ENCODE measurements at regions not wholly inside any gene's neighbourhood (a gene's known extent, or its start where the extent isn't known, plus 50 kb on each side); places are given as distances from the start of the nearest gene placed in this dataset.

DNA sequence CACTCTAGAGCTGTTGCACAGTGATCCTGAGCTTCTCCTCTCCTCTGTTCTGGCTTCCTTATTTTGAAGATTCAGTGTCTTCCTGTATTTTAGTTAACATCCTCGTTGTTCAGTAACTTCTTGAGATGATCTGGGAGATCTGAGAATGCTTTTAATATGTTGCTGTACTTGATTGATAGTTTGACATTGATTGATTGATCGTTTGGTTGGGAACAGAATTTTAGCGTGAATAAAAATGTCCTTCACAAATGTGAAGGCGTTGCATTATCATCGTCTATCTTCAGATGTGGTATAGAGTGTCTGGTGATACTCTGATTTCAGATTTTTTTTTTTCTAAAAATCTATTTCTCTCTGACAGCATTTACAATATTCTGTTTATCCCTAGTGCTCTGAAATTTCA is 80.1 kb upstream of the KLF12 start:
- no peak for DNase-seq

DNA sequence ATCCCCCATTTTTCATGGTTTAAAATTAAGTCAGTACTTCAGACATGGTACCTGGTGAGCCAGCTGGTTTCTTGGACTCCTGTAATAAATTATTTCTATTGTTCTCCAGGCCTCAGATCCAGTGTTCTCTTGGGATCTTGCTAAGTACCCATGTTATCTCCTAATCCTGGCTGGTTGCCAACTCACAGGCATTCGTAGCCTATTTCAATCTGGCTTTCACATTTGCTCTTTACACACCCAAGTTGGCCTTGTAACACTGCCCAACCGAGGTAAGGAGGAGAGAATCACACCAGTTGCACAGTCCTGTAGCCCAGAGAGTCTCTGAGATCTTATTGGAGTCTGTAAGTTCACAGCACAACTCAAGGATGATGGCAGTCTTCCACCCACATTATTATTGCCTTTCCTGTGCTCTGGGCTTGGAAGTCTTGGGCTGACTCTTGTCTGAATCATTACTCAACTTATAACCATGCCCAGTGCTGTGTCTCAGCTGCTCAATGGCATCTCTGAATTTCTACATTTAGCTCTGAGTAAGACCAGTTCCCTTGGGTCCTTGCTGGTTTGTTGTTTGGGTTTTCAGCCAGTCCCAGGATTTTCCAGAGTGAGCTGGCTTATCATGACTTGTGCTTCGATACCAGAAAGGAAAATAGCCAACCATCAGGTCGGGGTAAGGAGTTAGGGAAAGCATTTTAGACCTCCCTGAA is 76.6 kb upstream of the KLF12 start:
- no peak for DNase-seq

DNA sequence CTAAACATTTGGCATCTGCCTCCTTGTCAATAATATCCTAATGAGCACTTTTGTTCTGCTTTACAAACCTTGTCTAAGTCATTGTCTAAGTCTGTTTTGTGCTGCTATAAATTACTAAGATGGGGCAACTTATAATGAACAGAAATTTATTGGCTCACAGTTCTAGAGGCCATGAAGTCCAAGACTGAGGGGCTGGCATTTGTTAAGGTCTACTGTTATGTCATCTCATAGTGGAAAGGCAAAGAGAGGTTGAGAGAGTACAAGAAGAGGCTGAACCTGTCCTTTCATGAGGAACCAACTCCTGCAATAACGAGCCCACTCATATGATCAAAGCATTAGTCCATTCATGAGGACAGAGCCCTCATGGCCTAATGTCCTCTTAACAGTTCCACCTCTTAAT is 72.7 kb upstream of the KLF12 start:
- no peak for DNase-seq

DNA sequence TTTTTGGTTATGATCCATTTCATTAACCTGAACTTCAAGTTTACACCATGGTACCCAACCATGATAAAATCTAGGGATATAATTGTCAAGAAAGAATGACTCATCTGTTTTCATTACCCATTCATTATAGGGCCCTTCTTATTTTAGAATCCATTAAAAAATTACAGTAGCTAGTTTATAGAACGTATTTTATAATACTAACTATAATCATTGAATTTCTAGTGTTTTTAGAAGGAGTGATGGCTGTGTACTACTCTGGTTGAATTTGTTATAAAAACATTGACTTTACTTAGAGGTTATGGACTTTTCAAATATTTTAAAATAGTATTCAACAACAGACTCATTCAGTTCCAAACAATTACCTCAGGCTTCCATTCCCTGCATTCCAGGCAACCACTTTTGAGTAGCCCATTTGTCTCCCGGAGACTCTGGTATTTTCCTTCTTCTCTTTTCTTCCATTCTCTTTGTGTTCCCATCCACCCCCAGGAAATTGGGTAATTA is 71.9 kb upstream of the KLF12 start:
- DNase-seq, result no peak

DNA sequence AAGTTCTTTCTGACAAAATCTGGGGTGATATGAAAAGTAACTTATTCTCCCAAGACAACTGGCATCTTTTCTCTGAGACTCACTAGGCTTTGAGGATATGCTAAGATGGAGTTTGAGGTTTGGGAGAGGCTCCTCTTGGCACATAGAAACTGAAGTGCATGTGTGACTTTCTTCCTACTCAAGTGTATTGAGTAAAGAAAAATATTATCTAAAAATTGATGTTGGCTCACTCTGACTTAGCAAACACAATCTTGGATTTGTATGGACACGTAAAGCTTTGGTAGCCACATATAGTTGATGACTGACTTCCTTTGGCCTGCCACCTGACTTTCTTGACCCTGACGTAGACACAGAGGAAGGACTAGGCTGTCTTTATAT is 71.1 kb upstream of the KLF12 start:
- DNase-seq, result no peak

DNA sequence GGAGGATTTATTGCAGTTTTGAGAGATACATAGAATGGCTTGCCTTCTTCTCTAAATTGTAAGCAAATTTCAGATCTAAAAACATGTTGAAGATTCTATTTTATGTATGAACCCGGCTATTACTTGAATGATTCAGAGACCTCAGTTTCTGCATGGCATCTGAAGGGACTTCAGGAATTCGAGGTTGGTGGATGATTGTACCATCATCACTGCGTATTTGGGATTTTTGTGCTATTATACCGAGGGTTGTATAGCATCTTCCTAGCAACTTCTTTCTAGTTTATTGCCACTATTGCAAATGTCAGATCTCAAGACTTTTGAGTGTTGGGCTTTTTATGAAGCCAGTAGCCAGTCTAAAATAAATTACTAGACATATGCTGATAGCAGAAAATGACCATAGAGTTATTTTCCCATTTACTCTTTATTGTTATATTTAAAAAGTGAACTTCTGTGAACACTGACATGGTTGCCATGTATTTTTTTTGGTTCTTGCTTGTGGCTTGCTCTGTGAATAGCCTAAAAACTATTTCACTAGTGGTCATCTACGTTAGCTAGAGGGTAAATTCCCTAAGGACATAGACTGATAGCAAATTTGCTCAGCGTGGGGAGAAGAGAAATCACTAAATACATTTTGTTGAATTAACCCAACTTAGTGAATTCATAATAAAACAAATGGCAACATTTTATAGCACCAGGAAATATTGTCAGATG is 70.6 kb upstream of the KLF12 start:
- no peak for DNase-seq

DNA sequence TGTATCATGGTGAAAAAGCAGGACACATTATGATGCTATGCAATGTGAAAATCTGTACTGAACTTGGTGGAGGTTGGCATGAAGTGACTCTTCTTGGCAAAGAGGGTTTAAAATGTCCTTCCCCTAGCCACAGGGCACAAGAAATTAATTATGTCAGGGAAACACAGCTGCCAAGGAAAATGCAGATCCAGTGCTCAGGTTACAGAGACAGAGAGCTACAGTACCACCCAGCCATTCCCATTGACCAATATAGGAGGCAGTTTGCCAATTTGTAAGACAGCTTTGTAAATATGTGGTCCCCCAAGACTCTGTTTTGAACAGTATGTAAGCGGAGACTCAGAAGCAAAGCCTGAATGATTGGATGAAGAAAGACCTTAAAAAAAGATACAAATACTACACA is 69.4 kb upstream of the KLF12 start:
- no peak for DNase-seq

DNA sequence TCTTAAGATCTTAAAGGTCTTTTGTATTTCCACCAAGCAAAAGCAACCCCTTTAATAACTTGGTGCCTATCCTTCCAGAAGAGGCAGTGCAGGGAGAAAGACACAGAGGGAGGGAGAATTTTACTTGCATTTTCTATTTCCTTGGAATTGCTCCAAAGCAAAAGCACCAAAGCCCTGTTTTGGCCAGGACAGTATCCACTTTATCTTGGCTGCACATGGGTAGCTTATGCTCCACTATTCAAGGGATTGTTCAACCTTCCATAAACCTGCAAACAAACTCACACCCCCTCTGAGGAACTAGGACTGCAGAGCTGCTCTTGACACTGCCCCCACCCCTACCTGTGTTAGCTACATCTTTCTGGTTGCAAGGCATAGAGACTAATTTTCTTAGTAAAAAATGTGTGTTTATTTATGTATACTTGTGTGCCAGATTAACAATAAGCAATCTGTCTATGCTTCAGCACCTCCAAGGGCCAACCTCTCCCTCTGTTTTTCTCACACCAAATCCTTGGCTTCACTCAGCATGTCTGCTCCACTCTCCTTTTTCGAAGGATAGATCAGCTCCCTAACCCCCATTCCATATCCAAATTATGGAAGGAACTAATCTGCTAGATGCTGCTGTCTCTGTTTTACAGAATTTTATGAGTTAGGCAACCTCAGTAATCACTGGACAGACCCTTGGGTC is 68.1 kb upstream of the KLF12 start:
- DNase-seq, result no peak

DNA sequence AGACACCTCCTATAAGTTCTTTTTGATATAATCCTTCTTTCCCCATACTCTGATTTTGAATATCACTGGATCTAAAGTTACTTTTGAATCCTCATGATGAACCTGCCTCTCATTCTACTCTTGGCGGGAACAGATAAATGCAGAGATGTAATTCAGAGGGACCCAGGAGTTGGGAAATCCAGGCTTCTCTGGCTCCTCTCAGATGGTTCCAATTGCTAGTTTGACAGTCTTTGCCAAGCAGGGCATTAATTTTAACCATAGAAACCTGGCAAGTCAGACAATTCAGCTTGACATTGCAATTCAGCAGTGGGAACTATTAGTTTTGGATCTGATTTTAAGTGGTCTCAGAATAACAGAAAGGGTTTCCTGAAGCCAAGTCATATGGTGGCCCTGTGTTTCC is 67.3 kb upstream of the KLF12 start:
- DNase-seq, result no peak

DNA sequence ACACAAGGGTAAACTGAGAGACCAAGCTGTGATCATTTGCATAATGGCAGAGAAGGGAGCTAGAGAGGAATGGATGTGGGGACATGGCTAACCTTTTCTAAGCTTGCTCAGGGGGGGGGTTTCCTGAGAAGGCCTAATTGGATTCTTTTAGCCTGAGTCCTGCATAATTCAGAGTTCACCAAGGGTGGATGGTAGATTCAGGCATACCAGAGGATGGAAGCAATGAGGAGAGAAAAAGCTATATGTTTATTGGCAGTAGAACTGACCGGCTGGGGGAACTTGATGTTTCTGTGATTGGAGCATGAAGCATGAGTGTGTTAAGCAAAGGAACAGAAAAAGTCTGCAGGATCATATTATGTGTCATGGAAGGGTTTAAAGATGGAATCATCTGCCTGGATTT is 65.9 kb upstream of the KLF12 start:
- DNase-seq, result no peak

DNA sequence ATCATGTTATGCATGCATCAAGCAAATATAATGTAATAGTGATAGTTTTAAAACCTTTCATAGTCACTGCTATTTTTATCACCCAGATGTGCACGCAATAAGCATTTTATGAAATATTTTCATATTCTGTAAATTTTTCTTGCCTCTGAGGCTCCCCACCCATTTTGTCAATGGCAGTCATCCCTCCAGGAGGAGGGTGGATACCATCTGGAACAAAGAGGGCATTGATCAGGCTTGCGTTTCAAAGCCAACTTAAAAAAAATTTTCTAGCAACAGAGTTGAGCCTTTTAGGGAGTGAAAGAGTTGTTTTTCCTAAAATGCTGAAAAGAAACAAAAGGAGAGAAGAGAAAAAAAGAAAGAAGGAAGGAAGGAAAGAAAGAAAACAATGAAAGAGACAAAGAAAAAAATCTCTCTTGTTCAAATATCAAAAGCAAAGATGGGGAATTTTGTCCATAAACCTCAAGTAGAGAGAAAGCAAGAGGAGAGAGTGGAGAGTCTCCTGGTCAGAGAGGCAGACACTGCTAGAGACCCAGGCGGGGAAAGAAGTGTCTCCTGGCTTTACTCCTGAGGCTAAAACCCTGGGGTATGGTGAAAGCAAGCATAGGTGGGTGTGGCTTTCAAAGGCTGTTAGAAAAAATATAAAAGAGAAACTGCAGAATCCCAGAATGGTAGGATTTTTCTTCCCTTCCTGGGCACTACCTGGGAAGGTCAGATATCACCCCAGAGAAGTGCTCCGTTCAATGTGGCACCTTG is 63.6 kb upstream of the KLF12 start:
- DNase-seq, result no peak

DNA sequence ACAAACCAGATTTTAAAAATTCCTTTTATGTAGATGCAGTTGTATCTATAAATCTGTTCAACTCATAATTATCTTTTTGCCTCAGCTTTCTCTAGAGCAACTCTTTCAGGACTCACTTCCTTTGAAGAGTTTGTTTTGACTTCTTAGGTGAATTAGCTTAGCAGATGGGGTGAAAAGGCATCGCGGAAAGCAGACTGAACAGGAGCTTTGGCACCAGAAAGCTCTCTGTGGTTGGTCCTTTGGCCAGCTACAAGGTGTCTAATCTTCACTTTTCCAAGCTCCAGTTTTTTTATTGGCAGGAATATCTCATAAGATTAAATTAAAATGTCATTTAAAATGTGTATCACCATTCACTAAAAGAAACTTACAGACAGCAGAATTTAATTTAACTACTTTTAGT is 60.6 kb upstream of the KLF12 start:
- DNase-seq, result peak; percentile 4

DNA sequence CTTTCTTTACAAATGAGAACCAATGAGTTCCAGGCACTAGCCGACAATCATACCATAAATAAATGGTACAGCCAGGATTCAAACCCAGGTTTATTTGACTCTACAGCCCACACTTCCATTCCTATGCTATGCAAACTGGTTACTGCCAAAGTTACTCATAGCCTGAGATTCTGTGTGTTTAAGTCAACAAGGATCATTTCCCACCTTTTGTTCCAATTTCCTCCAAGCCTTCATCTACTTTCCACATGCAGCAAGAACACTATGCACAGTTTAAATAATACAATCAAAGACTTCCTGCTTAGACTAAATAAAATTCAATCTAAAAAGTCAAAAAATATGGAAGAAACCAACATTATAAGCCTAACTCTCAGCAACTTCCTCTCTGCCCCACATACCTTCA is 59.2 kb upstream of the KLF12 start:
- DNase-seq, result no peak

DNA sequence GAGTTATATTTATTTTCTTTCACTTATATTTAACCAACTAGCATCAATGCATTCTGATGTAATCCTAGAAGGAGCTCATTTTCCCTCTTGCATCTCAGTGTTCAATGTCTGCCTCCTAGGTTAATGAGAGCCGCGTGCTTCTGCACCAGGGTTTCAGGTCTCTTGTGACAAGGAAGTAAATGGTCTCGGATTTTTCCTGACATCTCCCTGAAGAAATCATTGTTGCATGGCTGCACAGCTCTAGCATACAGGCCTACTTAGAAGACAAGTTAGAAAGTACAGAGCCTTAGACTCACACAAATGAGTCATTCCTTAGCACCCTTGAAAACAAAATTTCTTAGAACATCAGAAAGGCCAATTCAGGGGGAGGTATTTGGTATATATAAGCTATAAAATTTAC is 57.2 kb upstream of the KLF12 start:
- DNase-seq, result no peak

DNA sequence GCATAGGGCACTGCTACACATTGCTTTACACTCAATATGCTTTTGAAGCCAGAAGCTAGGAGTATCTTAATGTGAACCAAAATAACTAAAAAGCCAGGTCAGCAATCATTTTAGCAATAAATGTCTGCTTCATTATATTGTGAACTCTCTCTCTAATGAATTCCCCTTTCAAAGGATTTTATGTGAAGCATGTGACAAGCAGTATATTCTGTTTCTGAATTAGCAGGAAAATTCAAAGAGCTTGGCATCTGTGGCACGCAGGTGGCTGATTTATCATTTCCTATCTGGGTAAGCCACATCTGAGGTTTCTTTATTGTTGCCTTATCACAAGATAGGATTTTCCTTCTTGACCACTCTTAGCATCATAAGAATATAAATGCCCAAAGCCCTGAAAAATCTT is 56.8 kb upstream of the KLF12 start:
- DNase-seq, result peak; percentile 21

DNA sequence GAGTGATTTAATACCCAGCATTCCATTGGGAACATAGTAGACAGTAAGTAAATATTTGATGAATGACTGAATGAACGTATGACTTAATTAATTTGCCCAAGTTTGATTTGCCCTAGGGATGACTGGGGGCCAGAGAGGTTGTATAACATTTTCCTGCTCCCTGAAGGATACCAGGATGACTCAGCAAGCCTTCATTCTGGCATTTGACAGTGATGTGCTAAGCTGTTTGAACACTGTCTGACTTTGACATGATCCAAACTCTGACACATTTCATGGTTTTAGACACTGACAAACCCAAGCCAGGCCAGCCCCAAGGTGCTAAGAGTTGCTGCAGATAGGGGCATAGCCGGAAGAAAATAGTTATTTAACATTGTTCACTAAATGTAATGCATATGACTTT is 53.4 kb upstream of the KLF12 start:
- no peak for DNase-seq

DNA sequence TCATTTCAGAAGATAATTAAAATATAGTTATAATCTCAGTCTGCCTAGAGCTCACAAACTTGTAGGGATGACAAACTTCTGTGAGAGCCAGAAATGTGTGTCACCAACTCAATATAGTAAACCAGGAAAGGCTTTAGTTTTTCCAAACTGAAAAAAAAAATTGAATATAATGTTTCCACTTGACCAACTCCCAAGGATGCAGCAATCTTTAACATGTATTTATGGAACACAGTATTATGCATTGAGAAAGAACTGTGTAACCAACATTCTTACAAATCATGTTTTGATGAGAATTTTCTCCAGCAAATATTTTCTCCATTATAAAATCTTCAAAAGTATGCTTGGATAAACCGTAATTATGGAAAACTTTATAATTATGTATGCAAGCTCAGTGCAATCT is 50.1 kb upstream of the KLF12 start:
- DNase-seq, result no peak

Data from CD4-positive, alpha-beta T cell treated with Interleukin-6 for 4 hours (primary cell).